ENCODE measurements at regions not wholly inside any gene's neighbourhood (a gene's known extent, or its start where the extent isn't known, plus 50 kb on each side); places are given as distances from the start of the nearest gene placed in this dataset.

GRCh38 chr22:47375621-47376321 is 613.3 kb downstream of the TBC1D22A start:
- DNase-seq = no peak

GRCh38 chr22:47374901-47375575 is 612.6 kb downstream of the TBC1D22A start:
- no peak for DNase-seq

- DNase-seq = no peak
Observed at GRCh38 chr22:47374273-47374771, 611.9 kb downstream of the TBC1D22A start.

- no peak for DNase-seq
Observed at GRCh38 chr22:47373648-47374272, 611.3 kb downstream of the TBC1D22A start.

GRCh38 chr22:47372596-47373385 is 610.3 kb downstream of the TBC1D22A start:
- no peak for DNase-seq

GRCh38 chr22:47372111-47372581 is 609.7 kb downstream of the TBC1D22A start:
- DNase-seq = no peak

GRCh38 chr22:47371263-47372090 is 609.0 kb downstream of the TBC1D22A start:
- no peak for DNase-seq

- DNase-seq = no peak
Observed at GRCh38 chr22:47370448-47371262, 608.2 kb downstream of the TBC1D22A start.

GRCh38 chr22:47369431-47370015 is 607.1 kb downstream of the TBC1D22A start:
- no peak for DNase-seq

- no peak for DNase-seq
Observed at GRCh38 chr22:47369020-47369419, 606.6 kb downstream of the TBC1D22A start.

GRCh38 chr22:47367993-47368945 is 605.8 kb downstream of the TBC1D22A start:
- no peak for DNase-seq

GRCh38 chr22:47367107-47367690 is 604.7 kb downstream of the TBC1D22A start:
- DNase-seq = no peak

- no peak for DNase-seq
Observed at GRCh38 chr22:47366026-47366767, 603.7 kb downstream of the TBC1D22A start.

GRCh38 chr22:47361247-47361646 is 598.8 kb downstream of the TBC1D22A start:
- no peak for DNase-seq

- no peak for DNase-seq
Observed at GRCh38 chr22:47357493-47357892, 595.0 kb downstream of the TBC1D22A start.

- DNase-seq = no peak
Observed at GRCh38 chr22:47357086-47357485, 594.6 kb downstream of the TBC1D22A start.

- DNase-seq = no peak
Observed at GRCh38 chr22:47356511-47357011, 594.1 kb downstream of the TBC1D22A start.

Measured in NCI-H345 (cell line).